ENCODE measurements at regions not wholly inside any gene's neighbourhood (a gene's known extent, or its start where the extent isn't known, plus 50 kb on each side); places are given as distances from the start of the nearest gene placed in this dataset.

GRCh38 chr10:108051218-108051617 is 886.7 kb upstream of the SORCS1 start:
- no peak overlapping the region for H2BK5ac ChIP-seq (ENCODE audit: insufficient read length, low read length)
- H2AK5ac ChIP-seq (ENCODE audit: insufficient read length, low read length), result no peak overlapping the region
- no peak overlapping the region for H3K4me2 ChIP-seq (ENCODE audit: insufficient read depth, insufficient read length, low read length)
- no peak overlapping the region for H2AFZ ChIP-seq (ENCODE audit: low read length)
- H2BK20ac ChIP-seq (ENCODE audit: low read depth, low read length, poor library complexity, severe bottlenecking), result no peak overlapping the region
- H4K20me1 ChIP-seq (ENCODE audit: control insufficient read depth, insufficient read depth, insufficient read length), result no peaks in the 10 kb centered on the region
- H2BK12ac ChIP-seq (ENCODE audit: insufficient read length, low read depth, low read length), result no peak overlapping the region
- H2BK120ac ChIP-seq (ENCODE audit: low read depth, low read length, poor library complexity, severe bottlenecking), result no peak overlapping the region
- no peak overlapping the region for H3K23ac ChIP-seq (ENCODE audit: insufficient read length, low read depth, low read length)
- H2BK15ac ChIP-seq (ENCODE audit: low read depth, low read length), result no peak overlapping the region
- no peaks in the 10 kb centered on the region for H3K9me3 ChIP-seq (ENCODE audit: control insufficient read depth, low read depth, low read length)
- H3K9me3 Mint-ChIP-seq, result peaks cover 3 to 4% of the 10 kb centered on the region in 2 experiments; a peak in 2 of 5 replicates
- H3K56ac ChIP-seq (ENCODE audit: insufficient read length, low read depth, low read length), result no peak overlapping the region
- no peak for DNase-seq
- peaks cover 3 to 6% (median 5%) of the 10 kb centered on the region in 3 experiments; a peak in 6 of 7 replicates for H3K36me3 Mint-ChIP-seq (ENCODE audit: insufficient read depth in 1 of 3, low read depth in 3 of 3)
- H3K14ac ChIP-seq (ENCODE audit: insufficient read depth, low read length), result no peak overlapping the region
- no peak overlapping the region for H3K18ac ChIP-seq (ENCODE audit: insufficient read length, low read depth, low read length)
- no peaks in the 10 kb centered on the region for H3K79me2 ChIP-seq (ENCODE audit: insufficient read depth, low read length)
- H3K27ac ChIP-seq (ENCODE audit: insufficient read length, low read depth, low read length), result no peak overlapping the region
- H3K27me3 Mint-ChIP-seq (ENCODE audit: low read depth), result no peaks in the 10 kb centered on the region
- no peaks in the 10 kb centered on the region for H3K23me2 ChIP-seq (ENCODE audit: insufficient read length, low read depth, low read length, poor library complexity, severe bottlenecking)
- no peak overlapping the region for H4K5ac ChIP-seq (ENCODE audit: insufficient read length, low read depth, low read length)
- no CpG with 5 or more reads among the region's 2 CpGs for WGBS (ENCODE audit: extremely low coverage, insufficient read length, low lambda C conversion rate)
- H4K91ac ChIP-seq (ENCODE audit: insufficient read length, low read depth, low read length), result no peak overlapping the region
- H3K79me1 ChIP-seq (ENCODE audit: insufficient read depth, low read depth, low read length, poor library complexity, severe bottlenecking), result no peaks in the 10 kb centered on the region
- H3K4ac ChIP-seq (ENCODE audit: low read depth, low read length), result no peak overlapping the region
- H3K27me3 ChIP-seq (ENCODE audit: insufficient read depth, low read length), result no peaks in the 10 kb centered on the region
- H3T11ph ChIP-seq (ENCODE audit: low read length), result no peak overlapping the region
- no peak overlapping the region for H3K9ac ChIP-seq (ENCODE audit: extremely low read depth, insufficient read length, low read length)
- H3K27ac Mint-ChIP-seq, result peak overlapping the region in 2 of 3 experiments; percentile 5 to 16; a peak in 4 of 7 replicates
- no peak overlapping the region for H4K8ac ChIP-seq (replicated peaks; ENCODE audit: insufficient read length, low read depth, low read length)
- H3K4me1 Mint-ChIP-seq, result peaks cover 9 to 11% of the 10 kb centered on the region in 2 experiments
- TF ChIP-seq CTCF (conservative IDR thresholded peaks at IDR 0.05), result no peak
- H3K4me3 Mint-ChIP-seq, result no peak overlapping the region
- no peaks in the 10 kb centered on the region for H3K4me1 ChIP-seq (ENCODE audit: insufficient read depth, low read length)

Data from H9 (cell line).